ENCODE measurements at regions not wholly inside any gene's neighbourhood (a gene's known extent, or its start where the extent isn't known, plus 50 kb on each side); places are given as distances from the start of the nearest gene placed in this dataset.

DNA sequence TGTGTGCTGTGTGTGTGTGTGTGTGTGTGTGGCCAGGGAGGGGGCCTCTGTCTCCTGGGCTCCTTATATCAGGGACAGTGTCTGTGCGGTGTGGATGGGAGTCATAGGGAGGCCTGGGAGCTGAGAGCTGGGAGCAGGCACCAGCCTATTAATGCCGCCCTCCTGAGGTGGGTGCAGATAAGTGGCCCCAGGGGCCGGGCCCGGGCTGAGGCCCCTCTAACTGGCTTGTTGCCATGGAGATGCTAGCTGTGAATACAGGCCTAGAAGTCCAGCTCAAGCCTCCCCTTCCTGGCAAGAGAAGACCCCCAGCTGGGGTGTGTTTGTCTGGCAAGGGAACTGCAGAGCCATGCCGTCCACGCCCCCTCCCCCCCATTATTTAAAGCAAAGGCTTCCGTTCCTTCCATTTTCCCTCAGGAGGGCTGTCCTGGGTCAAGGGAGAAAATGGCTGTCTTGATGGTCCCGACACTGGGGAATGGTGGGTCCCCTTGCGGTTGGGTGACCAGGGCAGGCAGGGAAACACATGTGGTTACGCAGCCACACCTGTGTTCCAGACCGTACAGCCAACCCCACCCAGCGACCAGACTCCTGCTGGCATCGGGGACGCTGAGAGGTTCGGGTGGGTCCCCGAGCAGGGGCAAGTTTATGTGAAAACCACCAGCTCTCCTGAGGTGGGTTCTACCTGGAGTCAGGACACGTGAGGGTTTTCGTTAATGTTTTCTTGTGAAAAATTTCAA lies 141.1 kb downstream of the MRM1 start:
- no peak overlapping the region for H2AFZ ChIP-seq (ENCODE audit: low read length, unreplicated experiment)
- H3K4me1 ChIP-seq (ENCODE audit: control insufficient read depth, insufficient read depth, low read length, unreplicated experiment) = no peaks in the 10 kb centered on the region
- H3K27me3 ChIP-seq (ENCODE audit: insufficient read depth, low read length) = peaks cover 87% of the 10 kb centered on the region
- no peak overlapping the region for H3K27ac ChIP-seq (ENCODE audit: low read depth, low read length)
- H3K4me3 ChIP-seq (ENCODE audit: low read depth, low read length) = no peak overlapping the region
- H3K79me2 ChIP-seq (ENCODE audit: control insufficient read depth, insufficient read depth, low read length, unreplicated experiment) = no peaks in the 10 kb centered on the region
- no peaks in the 10 kb centered on the region for H3K36me3 ChIP-seq (ENCODE audit: insufficient read depth, low read length)

DNA sequence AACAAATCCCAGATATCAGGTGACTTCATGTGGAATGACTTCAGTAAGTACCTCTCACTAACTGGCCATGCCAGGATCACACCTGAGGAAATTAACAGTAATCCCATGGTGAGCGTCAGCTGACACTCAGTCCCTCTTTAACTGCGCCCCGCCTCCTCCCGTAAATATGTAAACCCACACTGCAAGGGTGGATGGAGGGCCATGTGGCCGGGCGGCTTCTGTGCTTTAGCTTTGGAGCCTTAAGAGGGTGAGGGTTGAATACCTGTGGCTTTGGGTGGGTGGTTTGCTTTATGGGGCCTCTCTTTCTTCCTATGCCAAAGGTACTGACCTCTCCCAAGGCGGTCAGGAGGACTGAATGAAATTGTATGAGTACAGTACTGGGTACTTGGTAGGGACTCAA lies 141.7 kb downstream of the MRM1 start:
- H3K4me1 ChIP-seq (ENCODE audit: control insufficient read depth, insufficient read depth, low read length, unreplicated experiment) = no peaks in the 10 kb centered on the region
- H3K4me3 ChIP-seq (ENCODE audit: low read depth, low read length) = no peak overlapping the region
- H3K36me3 ChIP-seq (ENCODE audit: insufficient read depth, low read length) = no peaks in the 10 kb centered on the region
- peaks cover 85% of the 10 kb centered on the region for H3K27me3 ChIP-seq (ENCODE audit: insufficient read depth, low read length)
- no peak overlapping the region for H2AFZ ChIP-seq (ENCODE audit: low read length, unreplicated experiment)
- no peak overlapping the region for H3K27ac ChIP-seq (ENCODE audit: low read depth, low read length)
- no peaks in the 10 kb centered on the region for H3K79me2 ChIP-seq (ENCODE audit: control insufficient read depth, insufficient read depth, low read length, unreplicated experiment)

DNA sequence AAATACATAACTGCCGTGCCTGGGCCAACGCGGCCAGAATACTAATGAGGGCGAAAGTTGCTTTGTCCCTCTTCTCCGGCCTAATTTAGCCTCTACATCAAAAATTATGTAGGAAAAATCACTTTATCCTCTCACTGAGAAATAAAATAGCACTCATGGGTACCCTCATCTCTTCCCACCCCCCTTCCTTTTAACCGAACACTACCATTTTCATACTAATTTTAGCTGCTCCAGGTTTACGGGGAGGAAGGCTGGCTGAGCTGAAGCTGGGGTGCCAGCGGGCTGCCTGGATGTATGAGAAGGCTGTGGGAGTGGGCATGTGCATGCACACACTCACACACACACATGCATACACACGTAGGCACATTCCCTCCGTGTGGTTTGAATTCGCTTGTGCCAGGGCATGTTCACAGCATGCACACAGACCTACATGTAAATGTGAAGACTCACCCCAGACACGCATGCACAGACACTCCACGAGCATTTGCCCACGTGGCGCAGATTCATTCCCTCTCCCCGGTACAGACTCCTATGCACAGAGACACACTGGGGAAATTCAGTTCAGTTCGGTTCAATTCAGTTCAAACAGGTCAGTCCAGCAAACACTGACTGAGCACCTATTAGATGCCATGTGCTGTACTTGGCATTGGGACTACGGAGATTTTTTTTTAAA lies 145.1 kb downstream of the MRM1 start:
- H3K27ac ChIP-seq (ENCODE audit: low read depth, low read length) = no peak overlapping the region
- H3K4me3 ChIP-seq (ENCODE audit: low read depth, low read length) = no peak overlapping the region
- H3K36me3 ChIP-seq (ENCODE audit: insufficient read depth, low read length) = no peaks in the 10 kb centered on the region
- no peak overlapping the region for H2AFZ ChIP-seq (ENCODE audit: low read length, unreplicated experiment)
- H3K27me3 ChIP-seq (ENCODE audit: insufficient read depth, low read length) = peaks cover 93% of the 10 kb centered on the region
- no peaks in the 10 kb centered on the region for H3K79me2 ChIP-seq (ENCODE audit: control insufficient read depth, insufficient read depth, low read length, unreplicated experiment)
- H3K4me1 ChIP-seq (ENCODE audit: control insufficient read depth, insufficient read depth, low read length, unreplicated experiment) = no peaks in the 10 kb centered on the region

DNA sequence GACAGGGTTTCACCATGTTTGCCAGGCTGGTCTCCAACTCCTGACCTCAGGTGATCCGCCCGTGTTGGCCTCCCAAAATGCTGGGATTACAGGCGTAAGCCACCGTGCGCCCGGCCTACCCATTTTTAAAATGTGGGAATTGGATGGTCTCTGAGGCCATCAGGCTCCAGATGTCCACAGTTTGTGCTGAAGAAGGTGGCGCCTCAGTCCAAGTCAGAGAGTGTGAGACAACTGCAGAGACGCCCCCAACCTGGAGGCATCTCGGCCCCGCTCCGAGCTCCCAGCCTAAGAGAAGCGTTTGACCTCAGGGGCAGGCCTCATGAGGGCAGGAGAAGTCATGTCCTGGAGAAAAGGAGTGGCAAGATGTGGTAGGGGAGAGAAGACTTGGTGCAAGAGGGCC lies 146.5 kb downstream of the MRM1 start:
- Histone ChIP-seq H3K4me3 (ENCODE audit: low read depth, low read length) (no peak overlapping the region), H3K79me2 (ENCODE audit: control insufficient read depth, insufficient read depth, low read length, unreplicated experiment) (no peaks in the 10 kb centered on the region), H3K27ac (ENCODE audit: low read depth, low read length) (no peak overlapping the region), H2AFZ (ENCODE audit: low read length, unreplicated experiment) (no peak overlapping the region), H3K27me3 (ENCODE audit: insufficient read depth, low read length) (peaks cover 96% of the 10 kb centered on the region), H3K36me3 (ENCODE audit: insufficient read depth, low read length) (no peaks in the 10 kb centered on the region), H3K4me1 (ENCODE audit: control insufficient read depth, insufficient read depth, low read length, unreplicated experiment) (no peaks in the 10 kb centered on the region)

DNA sequence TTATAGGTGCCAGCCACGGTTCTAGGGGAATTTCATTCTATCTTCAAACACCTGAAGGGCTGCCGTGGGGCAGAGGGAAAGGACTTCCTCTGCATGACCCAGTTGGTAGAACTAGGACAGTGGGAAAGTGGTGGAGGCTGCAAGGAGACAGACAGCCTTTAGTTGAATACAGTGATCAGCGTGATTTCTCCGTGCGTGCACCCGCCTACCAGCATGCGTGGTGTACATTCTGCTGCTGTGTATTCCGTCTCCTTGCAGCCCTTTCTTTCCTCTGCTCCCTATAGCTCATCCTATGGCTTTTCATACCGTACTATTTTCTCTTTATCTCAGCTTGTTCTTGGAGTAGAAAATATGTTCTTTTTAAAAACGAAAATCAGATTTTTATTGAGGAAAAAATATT lies 146.9 kb downstream of the MRM1 start:
- no peaks in the 10 kb centered on the region for H3K4me1 ChIP-seq (ENCODE audit: control insufficient read depth, insufficient read depth, low read length, unreplicated experiment)
- H3K27ac ChIP-seq (ENCODE audit: low read depth, low read length) = no peak overlapping the region
- peaks cover 96% of the 10 kb centered on the region for H3K27me3 ChIP-seq (ENCODE audit: insufficient read depth, low read length)
- no peaks in the 10 kb centered on the region for H3K36me3 ChIP-seq (ENCODE audit: insufficient read depth, low read length)
- H3K4me3 ChIP-seq (ENCODE audit: low read depth, low read length) = no peak overlapping the region
- no peaks in the 10 kb centered on the region for H3K79me2 ChIP-seq (ENCODE audit: control insufficient read depth, insufficient read depth, low read length, unreplicated experiment)
- no peak overlapping the region for H2AFZ ChIP-seq (ENCODE audit: low read length, unreplicated experiment)

DNA sequence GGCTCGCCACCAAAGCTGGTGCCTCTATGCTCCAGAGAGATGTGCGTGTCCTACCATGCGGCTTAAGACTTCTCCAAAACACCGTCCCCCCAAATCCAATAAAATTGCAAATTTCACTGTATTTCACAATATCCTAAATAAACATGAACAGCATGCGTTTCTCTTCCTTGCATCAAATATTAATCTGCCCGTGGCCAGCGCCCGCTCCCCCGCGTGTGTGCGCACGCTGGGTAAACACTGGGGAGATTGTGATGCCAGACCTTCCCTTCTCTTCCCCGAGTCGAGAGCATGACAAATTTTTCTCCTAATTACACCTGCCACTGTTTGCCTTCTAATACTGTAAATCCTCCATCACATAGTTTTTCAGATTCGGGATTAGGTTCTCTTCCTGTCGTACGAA lies 148.1 kb downstream of the MRM1 start:
- Histone ChIP-seq H3K27me3 (ENCODE audit: insufficient read depth, low read length) (peaks cover 96% of the 10 kb centered on the region), H2AFZ (ENCODE audit: low read length, unreplicated experiment) (no peak overlapping the region), H3K4me1 (ENCODE audit: control insufficient read depth, insufficient read depth, low read length, unreplicated experiment) (no peaks in the 10 kb centered on the region), H3K4me3 (ENCODE audit: low read depth, low read length) (no peak overlapping the region), H3K27ac (ENCODE audit: low read depth, low read length) (no peak overlapping the region), H3K79me2 (ENCODE audit: control insufficient read depth, insufficient read depth, low read length, unreplicated experiment) (no peaks in the 10 kb centered on the region), H3K36me3 (ENCODE audit: insufficient read depth, low read length) (no peaks in the 10 kb centered on the region)

DNA sequence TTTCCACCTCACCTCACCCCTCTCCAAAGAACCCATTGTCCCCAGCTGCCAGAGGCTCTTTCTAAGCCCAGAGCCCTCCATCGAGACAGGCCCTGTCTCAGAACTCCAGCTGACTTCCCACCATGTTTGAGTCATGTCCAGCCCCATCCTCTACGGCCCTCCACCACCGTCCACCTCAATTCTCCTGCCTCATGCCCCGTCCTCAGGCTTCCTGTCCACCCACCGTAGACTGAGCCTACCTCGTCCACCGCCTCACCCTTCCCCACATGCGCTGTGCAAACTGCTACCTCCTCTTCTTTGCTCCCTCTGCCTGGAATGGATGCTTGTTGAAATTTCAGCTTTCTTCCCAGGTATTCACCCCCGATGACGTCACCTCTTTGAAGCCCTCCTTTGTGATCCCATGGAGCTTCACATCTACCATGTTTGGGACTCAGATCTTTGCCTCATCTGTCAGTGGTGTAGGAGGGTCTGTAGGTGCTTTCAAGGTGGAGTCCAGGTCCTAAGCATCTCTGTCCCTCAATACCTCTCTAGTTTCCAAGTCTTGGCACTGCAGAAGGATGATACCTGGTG lies 149.0 kb downstream of the MRM1 start:
- Histone ChIP-seq H3K27ac (ENCODE audit: low read depth, low read length) (no peak overlapping the region), H2AFZ (ENCODE audit: low read length, unreplicated experiment) (no peak overlapping the region), H3K79me2 (ENCODE audit: control insufficient read depth, insufficient read depth, low read length, unreplicated experiment) (no peaks in the 10 kb centered on the region), H3K4me3 (ENCODE audit: low read depth, low read length) (no peak overlapping the region), H3K4me1 (ENCODE audit: control insufficient read depth, insufficient read depth, low read length, unreplicated experiment) (no peaks in the 10 kb centered on the region), H3K27me3 (ENCODE audit: insufficient read depth, low read length) (peaks cover 92% of the 10 kb centered on the region), H3K36me3 (ENCODE audit: insufficient read depth, low read length) (no peaks in the 10 kb centered on the region)

DNA sequence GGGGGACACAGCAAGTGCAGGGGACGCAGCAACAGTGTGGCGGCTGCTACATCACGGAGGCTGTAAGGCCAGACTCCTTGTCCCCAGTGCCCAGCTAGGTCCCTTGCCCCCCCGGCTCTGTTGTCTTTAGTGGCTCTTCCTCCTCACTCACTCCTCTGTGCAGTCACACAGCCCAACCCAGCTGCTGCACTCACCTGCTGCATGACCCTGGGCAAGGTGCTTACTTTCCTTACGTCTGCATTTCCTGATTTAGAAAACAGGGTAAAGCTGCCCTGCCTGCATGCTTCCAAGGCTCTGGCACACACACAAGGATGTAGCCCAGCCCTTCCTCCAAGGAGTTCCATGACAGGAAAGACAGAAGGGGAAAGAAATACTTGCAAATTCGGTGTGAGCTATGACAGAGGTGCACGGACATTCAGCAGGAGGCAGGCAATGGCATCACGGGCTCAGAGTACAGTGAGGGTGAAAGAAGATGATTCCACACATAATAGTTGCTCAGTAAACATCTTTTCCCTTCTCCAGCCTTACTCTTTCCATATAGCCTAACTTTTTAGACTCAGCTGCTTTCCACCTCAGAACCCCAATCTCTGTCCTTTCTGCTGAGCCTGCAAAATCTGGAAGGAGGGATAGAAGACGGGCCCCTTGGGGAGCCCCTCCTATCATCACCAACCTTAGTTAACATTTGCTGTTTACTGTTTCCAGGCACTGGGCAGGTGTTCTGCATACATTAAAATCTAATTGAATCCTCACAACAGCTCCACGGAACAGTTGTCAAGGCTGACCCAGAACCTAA lies 150.9 kb downstream of the MRM1 start:
- Histone ChIP-seq H3K36me3 (ENCODE audit: insufficient read depth, low read length) (no peaks in the 10 kb centered on the region), H2AFZ (ENCODE audit: low read length, unreplicated experiment) (no peak overlapping the region), H3K27me3 (ENCODE audit: insufficient read depth, low read length) (peaks cover 88% of the 10 kb centered on the region), H3K4me3 (ENCODE audit: low read depth, low read length) (no peak overlapping the region), H3K4me1 (ENCODE audit: control insufficient read depth, insufficient read depth, low read length, unreplicated experiment) (no peaks in the 10 kb centered on the region), H3K27ac (ENCODE audit: low read depth, low read length) (no peak overlapping the region), H3K79me2 (ENCODE audit: control insufficient read depth, insufficient read depth, low read length, unreplicated experiment) (no peaks in the 10 kb centered on the region)

DNA sequence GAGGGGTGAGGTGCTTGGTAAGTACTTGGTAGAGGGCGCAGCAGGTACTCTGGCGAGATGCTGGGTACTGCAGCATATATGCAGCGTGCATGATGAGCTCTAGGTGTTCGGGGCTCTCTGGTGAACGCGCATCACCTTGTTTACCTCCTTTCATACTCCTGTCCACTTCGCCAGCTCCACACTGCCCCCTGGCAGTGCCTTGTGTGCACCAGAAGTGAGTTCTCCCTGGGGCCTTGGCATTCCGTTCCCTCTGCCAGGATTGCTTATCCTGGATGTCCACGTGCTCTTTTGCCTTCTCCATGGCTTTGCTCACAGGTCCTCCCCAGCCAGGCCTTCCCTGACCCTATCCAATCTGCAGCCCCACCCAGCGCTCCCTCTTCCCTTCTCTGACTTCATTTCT lies 154.2 kb downstream of the MRM1 start:
- no peak overlapping the region for H3K4me3 ChIP-seq (ENCODE audit: low read depth, low read length)
- peaks cover 79% of the 10 kb centered on the region for H3K27me3 ChIP-seq (ENCODE audit: insufficient read depth, low read length)
- no peaks in the 10 kb centered on the region for H3K36me3 ChIP-seq (ENCODE audit: insufficient read depth, low read length)
- no peaks in the 10 kb centered on the region for H3K79me2 ChIP-seq (ENCODE audit: control insufficient read depth, insufficient read depth, low read length, unreplicated experiment)
- no peak overlapping the region for H3K27ac ChIP-seq (ENCODE audit: low read depth, low read length)
- H2AFZ ChIP-seq (ENCODE audit: low read length, unreplicated experiment) = no peak overlapping the region
- no peaks in the 10 kb centered on the region for H3K4me1 ChIP-seq (ENCODE audit: control insufficient read depth, insufficient read depth, low read length, unreplicated experiment)

DNA sequence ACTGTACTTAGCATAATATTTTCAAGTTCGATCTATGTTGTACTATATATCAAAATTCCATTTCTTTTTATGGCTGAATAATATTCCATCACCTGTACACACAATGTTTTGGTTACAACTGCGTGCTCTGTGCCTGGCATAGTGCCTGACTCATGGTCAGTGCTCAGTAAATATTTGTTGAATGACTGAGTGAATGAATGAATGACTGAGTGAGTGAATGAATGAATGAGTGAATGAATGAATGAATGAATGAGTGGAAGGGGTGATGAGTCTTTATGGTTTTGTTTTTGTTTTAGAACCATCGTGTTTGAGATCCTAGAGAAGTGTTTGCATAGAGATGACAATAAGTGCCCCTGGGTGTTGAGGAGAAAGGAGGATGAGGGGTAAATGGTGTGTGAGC lies 155.3 kb downstream of the MRM1 start:
- no peaks in the 10 kb centered on the region for H3K4me1 ChIP-seq (ENCODE audit: control insufficient read depth, insufficient read depth, low read length, unreplicated experiment)
- no peak overlapping the region for H3K4me3 ChIP-seq (ENCODE audit: low read depth, low read length)
- no peak overlapping the region for H3K27ac ChIP-seq (ENCODE audit: low read depth, low read length)
- no peaks in the 10 kb centered on the region for H3K79me2 ChIP-seq (ENCODE audit: control insufficient read depth, insufficient read depth, low read length, unreplicated experiment)
- H3K36me3 ChIP-seq (ENCODE audit: insufficient read depth, low read length) = no peaks in the 10 kb centered on the region
- H3K27me3 ChIP-seq (ENCODE audit: insufficient read depth, low read length) = peaks cover 68% of the 10 kb centered on the region
- no peak overlapping the region for H2AFZ ChIP-seq (ENCODE audit: low read length, unreplicated experiment)
